GM12865 (cell line): ENCODE measurements at regions not wholly inside any gene's neighbourhood (a gene's known extent, or its start where the extent isn't known, plus 50 kb on each side); places are given as distances from the start of the nearest gene placed in this dataset.

ENCODE experiments used
- DNase-seq: peaks from one replicate; pipeline ENCODE4 v3.0.0; 2010; ENCODE audit warnings: low read depth
- H3K4me3 ChIP-seq: 2 replicates; pipeline ENCODE4 v1.5.1; 2011; ENCODE audit warnings: mild to moderate bottlenecking, low read depth, low read length, control low read depth
- CTCF ChIP-seq: IDR thresholded peaks from 2 replicates; pipeline ENCODE4 v1.5.1; 2011; ENCODE audit warnings: low read length, control low read depth, low read depth, inconsistent platforms; ENCODE audit not compliant: insufficient read depth; ENCODE audit errors: missing control alignments

- no peak for TF ChIP-seq CTCF
- DNase-seq = no peak
- no peak overlapping the region for H3K4me3 ChIP-seq
Measured at GRCh38 chr14:97499790-97500481, 702.8 kb downstream of the VRK1 start.

GRCh38 chr14:97506626-97507025 lies 709.4 kb downstream of the VRK1 start:
- TF ChIP-seq CTCF = no peak
- no peak for DNase-seq
- H3K4me3 ChIP-seq = no peak overlapping the region

GRCh38 chr14:97513891-97514290 lies 716.7 kb downstream of the VRK1 start:
- DNase-seq = no peak
- H3K4me3 ChIP-seq = no peak overlapping the region
- TF ChIP-seq CTCF = no peak

- H3K4me3 ChIP-seq = no peak overlapping the region
- TF ChIP-seq CTCF = no peak
- DNase-seq = no peak
Measured at GRCh38 chr14:97517566-97518234, 720.5 kb downstream of the VRK1 start.

- TF ChIP-seq CTCF = no peak
- no peak overlapping the region for H3K4me3 ChIP-seq
- no peak for DNase-seq
Measured at GRCh38 chr14:97523936-97524335, 726.8 kb downstream of the VRK1 start.

- no peak overlapping the region for H3K4me3 ChIP-seq
- DNase-seq = no peak
- no peak for TF ChIP-seq CTCF
Measured at GRCh38 chr14:97524589-97525319, 727.6 kb downstream of the VRK1 start.
